ENCODE measurements at regions not wholly inside any gene's neighbourhood (a gene's known extent, or its start where the extent isn't known, plus 50 kb on each side); places are given as distances from the start of the nearest gene placed in this dataset.
"Not testable (repeated sequence)": the region's sequence is repeated elsewhere in the genome, so short reads cannot be mapped to it uniquely, and the experiment has no call there.

GRCh38 chr5:97575322-97575721 lies 392.3 kb upstream of the RIOK2 start:
- TF ChIP-seq SMC3 (conservative IDR thresholded peaks at IDR 0.05; ENCODE audit: poor library complexity) (no peak), TAF1 (IDR thresholded peaks at IDR 0.05; ENCODE audit: low read depth) (no peak), EZH2 (IDR thresholded peaks at IDR 0.05; ENCODE audit: borderline replicate concordance, insufficient read depth, low read length, poor library complexity, severe bottlenecking) (no peak), MXI1 (conservative IDR thresholded peaks at IDR 0.05; ENCODE audit: poor library complexity, severe bottlenecking) (no peak), POLR2AphosphoS5 (IDR thresholded peaks at IDR 0.05) (no peak), CTCF (IDR thresholded peaks at IDR 0.05; ENCODE audit: poor library complexity, severe bottlenecking) (no peak), EP300 (conservative IDR thresholded peaks at IDR 0.05; ENCODE audit: poor library complexity, severe bottlenecking) (no peak), REST (IDR thresholded peaks at IDR 0.05; ENCODE audit: borderline replicate concordance) (no peak), RAD21 (conservative IDR thresholded peaks at IDR 0.05) (no peak)
- Histone ChIP-seq H2AFZ (ENCODE audit: low read depth, low read length) (no peak overlapping the region), H3K36me3 (ENCODE audit: insufficient read depth, low read length) (no peaks in the 10 kb centered on the region), H3K9me3 (ENCODE audit: low read length) (no peaks in the 10 kb centered on the region), H3K9me2 (ENCODE audit: insufficient read depth, low read length) (no peaks in the 10 kb centered on the region), H3K79me2 (replicated peaks; ENCODE audit: insufficient read depth, low read length) (no peaks in the 10 kb centered on the region), H3F3A (ENCODE audit: insufficient read depth, low read length, poor library complexity, severe bottlenecking) (no peaks in the 10 kb centered on the region), H4K20me1 (ENCODE audit: insufficient read depth) (no peaks in the 10 kb centered on the region), H3K9ac (ENCODE audit: low read length) (no peak overlapping the region), H3K4me3 (ENCODE audit: low read length) (no peak overlapping the region), H3K4me2 (ENCODE audit: low read length) (no peak overlapping the region), H3K27me3 (ENCODE audit: insufficient read depth, low read depth, low read length) (no peaks in the 10 kb centered on the region), H3K27ac (ENCODE audit: low read length) (no peak overlapping the region)

GRCh38 chr5:97576956-97577355 lies 393.9 kb upstream of the RIOK2 start:
- Histone ChIP-seq H3K9me3 (ENCODE audit: low read length) (no peaks in the 10 kb centered on the region), H4K20me1 (ENCODE audit: insufficient read depth) (no peaks in the 10 kb centered on the region), H3F3A (ENCODE audit: insufficient read depth, low read length, poor library complexity, severe bottlenecking) (no peaks in the 10 kb centered on the region), H3K27me3 (ENCODE audit: insufficient read depth, low read depth, low read length) (no peaks in the 10 kb centered on the region), H3K4me2 (ENCODE audit: low read length) (no peak overlapping the region), H3K36me3 (ENCODE audit: insufficient read depth, low read length) (no peaks in the 10 kb centered on the region), H3K4me3 (ENCODE audit: low read length) (no peak overlapping the region), H3K79me2 (replicated peaks; ENCODE audit: insufficient read depth, low read length) (no peaks in the 10 kb centered on the region), H2AFZ (ENCODE audit: low read depth, low read length) (no peak overlapping the region), H3K27ac (ENCODE audit: low read length) (no peak overlapping the region), H3K9me2 (ENCODE audit: insufficient read depth, low read length) (no peaks in the 10 kb centered on the region), H3K9ac (ENCODE audit: low read length) (no peak overlapping the region)
- no peak for TF ChIP-seq TAF1 (IDR thresholded peaks at IDR 0.05; ENCODE audit: low read depth)
- TF ChIP-seq SMC3 (conservative IDR thresholded peaks at IDR 0.05; ENCODE audit: poor library complexity) = no peak
- TF ChIP-seq POLR2AphosphoS5 (IDR thresholded peaks at IDR 0.05) = no peak
- TF ChIP-seq REST (IDR thresholded peaks at IDR 0.05; ENCODE audit: borderline replicate concordance) = no peak
- no peak for TF ChIP-seq MXI1 (conservative IDR thresholded peaks at IDR 0.05; ENCODE audit: poor library complexity, severe bottlenecking)
- TF ChIP-seq EZH2 (IDR thresholded peaks at IDR 0.05; ENCODE audit: borderline replicate concordance, insufficient read depth, low read length, poor library complexity, severe bottlenecking) = no peak
- TF ChIP-seq RAD21 (conservative IDR thresholded peaks at IDR 0.05) = no peak
- TF ChIP-seq EP300 (conservative IDR thresholded peaks at IDR 0.05; ENCODE audit: poor library complexity, severe bottlenecking) = no peak
- no peak for TF ChIP-seq CTCF (IDR thresholded peaks at IDR 0.05; ENCODE audit: poor library complexity, severe bottlenecking)

GRCh38 chr5:97579977-97580376 lies 396.9 kb upstream of the RIOK2 start:
- not testable (repeated sequence) for H4K20me1 ChIP-seq (ENCODE audit: insufficient read depth); H3K79me2 ChIP-seq (replicated peaks; ENCODE audit: insufficient read depth, low read length); H3F3A ChIP-seq (ENCODE audit: insufficient read depth, low read length, poor library complexity, severe bottlenecking); H3K9ac ChIP-seq (ENCODE audit: low read length); H3K27me3 ChIP-seq (ENCODE audit: insufficient read depth, low read depth, low read length); H3K36me3 ChIP-seq (ENCODE audit: insufficient read depth, low read length); H2AFZ ChIP-seq (ENCODE audit: low read depth, low read length); H3K4me2 ChIP-seq (ENCODE audit: low read length); H3K9me2 ChIP-seq (ENCODE audit: insufficient read depth, low read length); H3K4me3 ChIP-seq (ENCODE audit: low read length); H3K27ac ChIP-seq (ENCODE audit: low read length); H3K9me3 ChIP-seq (ENCODE audit: low read length)
